HUDEP-2 (cell line): ENCODE measurements at regions not wholly inside any gene's neighbourhood (a gene's known extent, or its start where the extent isn't known, plus 50 kb on each side); places are given as distances from the start of the nearest gene placed in this dataset.

Source experiments
- DNase-seq, 76 experiments: peaks; one replicate each; lab custom pipeline; 2025; ENCODE audit not compliant: unreplicated experiment in 76 of 76; lab: John Stamatoyannopoulos, UW

DNA sequence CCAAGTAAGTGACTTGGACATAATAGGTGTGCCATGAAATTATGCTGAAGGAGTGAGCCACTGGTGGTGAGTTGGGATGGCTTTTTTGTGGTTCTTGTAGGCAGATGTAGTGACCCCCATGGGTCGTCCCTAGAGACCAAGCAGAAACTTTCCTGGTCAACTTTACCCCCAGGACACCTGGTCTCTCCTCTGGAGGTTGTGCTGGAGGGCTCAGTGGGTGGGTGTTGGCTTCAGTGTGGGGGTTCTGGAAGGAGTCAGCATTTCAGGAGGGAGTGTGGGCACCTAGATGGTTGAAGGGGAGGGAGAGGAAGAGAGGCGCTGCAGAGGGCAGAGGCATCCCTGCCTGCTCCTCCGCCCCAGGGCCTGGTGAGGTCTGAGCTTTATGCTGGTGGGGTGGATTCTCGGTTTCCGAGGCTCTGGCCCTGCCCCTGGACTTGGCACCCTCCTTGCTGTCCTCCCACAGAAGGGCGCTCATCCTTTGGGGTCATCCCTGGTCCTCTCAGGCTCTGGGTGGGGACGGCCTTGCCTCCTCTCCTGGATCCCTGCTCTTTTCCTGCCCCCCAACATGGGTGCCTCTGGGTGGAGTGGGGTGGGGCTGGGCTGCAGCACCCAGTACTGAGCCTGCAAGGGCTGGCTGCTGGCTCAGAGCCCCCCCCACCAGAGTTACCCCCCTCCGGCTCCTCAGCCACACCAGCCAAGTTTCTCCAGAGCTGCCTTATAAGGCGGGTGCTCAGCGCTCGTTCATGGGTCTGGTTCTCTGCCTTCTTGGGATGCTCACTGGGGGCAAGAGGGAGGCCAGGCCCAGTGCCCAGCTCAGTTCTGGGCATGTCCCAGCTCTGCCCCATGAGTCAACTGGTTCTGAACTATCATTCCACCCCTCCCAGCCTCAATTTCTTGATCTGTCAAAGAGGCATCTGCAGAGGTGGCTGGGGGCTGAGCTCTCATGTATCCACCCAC is 266.8 kb downstream of the SEC14L1 start:
- no peak for DNase-seq

DNA sequence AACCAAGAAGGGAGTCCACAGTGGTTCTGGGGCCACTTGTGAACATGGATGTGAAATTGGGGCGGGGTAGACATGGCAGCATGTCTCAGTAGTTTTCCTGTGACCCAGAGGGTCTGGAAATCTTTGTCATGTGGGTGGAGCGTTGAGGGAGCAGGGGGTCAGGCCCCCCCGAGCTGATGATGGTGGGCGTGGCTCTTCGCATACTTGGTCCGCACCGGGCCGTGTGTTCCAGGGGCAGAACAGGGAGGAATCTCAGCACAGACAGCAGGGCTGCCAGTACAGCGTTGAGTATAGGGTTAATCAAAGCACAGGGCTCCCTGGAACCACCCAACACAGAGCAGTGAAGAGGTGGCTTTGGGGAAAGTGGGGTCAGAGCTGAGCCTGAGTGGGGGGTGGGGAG is 267.5 kb downstream of the SEC14L1 start:
- no peak for DNase-seq

DNA sequence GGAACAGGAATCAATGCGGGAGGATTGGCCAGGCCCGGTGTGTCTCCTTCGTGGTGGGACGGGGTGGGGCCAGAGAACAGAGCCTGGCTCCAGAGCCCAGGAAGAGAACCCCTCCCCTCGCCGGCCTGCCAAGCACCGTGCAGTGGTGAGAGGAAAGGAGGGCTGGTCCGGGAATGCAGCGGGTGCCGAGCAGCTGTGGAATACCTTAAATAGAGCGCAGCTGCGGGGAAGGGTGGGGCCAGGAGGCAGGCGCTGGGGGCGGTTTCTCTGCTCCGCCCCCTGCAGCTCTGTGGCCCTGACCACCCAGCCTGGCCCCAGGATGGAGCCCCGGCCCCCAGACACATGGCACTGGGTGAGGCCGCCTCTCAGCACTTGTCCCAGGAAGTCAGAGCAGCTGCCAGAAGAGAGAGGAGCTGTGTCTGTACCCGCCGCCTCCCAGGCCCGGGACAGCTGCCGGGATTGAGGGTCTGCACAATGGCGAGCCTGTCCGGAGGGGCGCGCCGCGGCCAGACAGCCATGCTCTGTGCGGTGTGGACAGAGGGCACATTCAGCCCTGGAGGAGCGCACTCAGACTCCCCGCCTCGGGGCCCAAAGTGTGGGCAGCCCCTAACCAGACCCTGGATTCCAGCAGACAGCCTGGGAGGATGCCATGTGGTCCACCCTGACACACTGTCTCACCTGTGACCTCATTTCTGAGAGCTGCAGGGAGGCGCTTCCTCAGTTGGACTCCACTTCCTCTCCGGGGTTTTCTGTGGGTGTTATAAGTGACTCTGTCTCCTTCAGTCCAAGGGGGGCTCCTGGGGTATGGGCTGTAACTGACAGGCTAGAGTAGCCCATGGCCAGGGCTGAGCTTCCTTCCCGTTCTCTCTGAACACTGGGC is 268.8 kb downstream of the SEC14L1 start:
- no peak for DNase-seq

DNA sequence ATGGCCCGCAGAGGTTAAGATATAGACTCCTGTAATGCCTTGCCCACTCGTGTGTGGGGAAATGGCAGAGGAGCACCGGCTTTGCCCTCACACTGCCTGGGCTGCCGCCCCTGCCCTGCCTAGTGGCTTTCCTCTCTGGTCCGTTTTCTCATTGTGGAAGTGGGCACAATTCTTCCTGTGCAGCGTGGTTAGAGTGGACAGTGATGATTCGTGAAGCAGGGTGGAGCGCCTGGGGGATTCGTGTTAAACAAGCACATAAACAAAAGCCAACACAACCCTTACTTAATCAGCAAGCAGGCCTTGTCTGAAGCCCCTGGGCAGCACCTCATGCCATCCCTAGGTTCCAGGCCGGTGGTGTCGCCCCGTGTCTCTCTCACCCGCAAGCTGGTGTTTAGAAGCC is 269.7 kb downstream of the SEC14L1 start:
- DNase-seq, result no peak

DNA sequence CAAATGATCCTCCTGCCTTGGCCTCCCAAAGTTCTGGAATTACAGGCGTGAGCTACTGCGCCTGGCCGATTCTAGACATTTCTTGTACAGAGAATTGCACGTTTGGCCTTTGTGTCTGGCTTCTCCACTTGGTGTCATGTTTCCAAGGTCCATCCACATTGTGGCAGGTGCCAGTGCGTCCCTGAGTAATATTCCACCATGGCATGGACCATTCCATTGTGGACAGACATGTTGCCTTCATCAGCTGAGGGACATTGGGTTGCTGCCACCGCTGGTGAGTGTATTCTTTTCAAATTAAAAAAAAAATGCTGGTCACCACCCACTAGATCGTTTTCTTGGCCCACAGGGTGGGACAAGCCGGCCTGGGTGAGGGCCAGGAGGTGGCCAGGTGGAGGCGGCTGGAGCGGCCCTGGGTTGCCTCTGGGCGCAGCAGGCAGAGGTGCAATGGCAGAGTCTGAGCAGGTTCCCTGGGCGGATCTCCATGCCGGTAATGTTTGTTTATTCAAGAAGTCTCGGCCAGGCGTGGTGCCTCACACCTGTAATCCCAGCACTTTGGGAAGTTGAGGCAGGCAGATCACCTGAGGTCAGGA is 274.1 kb downstream of the SEC14L1 start:
- no peak for DNase-seq

DNA sequence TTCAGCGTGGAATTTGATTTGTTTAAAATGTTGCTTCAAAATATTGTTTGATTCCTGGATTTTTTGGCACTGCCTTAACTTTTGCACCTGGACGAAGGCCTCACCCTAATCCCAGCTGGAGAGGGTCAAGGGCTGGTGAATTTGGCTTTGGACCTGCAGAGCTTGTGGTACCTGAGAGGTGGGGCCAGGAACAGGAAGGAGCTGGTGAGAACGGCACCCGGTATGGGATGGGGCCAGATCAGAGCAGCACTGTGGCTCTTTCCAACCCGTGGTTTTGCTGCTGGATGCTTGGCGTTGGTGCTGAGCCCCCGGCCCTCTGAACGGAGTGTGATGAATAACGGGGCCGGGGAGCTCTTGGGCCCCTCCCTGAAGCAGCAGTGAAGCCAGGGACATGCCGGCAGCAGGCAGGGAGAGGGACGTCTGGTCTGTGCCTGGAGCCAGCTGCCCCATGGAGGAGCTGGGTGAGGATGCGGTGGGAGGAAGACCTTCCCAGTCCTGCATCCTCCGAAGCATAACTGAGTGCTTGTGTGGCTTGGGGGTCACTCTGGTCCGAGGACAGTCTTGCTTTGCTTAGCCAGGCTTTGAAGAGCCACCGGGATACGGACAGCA is 275.4 kb downstream of the SEC14L1 start:
- no peak for DNase-seq

DNA sequence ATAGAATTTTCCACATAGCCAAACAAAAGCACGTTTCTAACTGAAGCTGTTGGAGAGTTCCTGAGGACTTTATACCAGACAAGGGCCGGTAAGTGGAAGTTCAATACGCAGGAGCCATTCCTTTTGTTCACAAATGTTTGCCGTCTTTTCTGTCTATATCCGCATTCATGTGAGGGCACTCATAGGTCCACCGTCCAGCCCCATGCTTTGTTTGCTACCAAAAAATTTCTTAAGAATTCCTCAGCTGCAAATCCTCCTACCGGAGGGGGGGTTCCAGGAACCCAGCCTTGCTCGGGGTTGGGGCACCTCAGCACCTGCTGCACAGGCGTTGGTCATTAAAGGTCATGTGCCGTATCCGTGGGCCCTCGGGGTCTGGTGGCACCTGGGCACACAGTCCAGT is 276.8 kb downstream of the SEC14L1 start:
- no peak for DNase-seq

DNA sequence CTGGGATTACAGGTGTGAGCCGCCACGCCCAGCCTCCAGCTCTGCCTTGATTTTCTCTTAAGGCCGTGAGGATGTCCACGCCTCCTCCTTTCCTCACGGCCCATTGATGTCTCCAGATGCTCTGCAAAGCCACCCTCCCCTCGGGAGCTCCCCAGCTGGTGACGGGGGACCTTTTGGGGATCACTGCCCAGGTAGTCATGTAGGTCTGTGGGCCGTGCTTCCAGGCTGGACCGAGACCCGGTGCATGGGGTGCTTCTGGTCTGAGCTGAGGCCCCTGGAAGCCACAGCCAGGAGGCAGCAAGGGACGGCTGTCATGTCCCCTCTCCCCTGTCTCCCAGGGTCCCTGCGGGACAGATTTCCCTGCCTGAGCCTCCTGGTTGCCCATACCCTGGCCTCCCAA is 277.8 kb downstream of the SEC14L1 start:
- DNase-seq, result no peak

DNA sequence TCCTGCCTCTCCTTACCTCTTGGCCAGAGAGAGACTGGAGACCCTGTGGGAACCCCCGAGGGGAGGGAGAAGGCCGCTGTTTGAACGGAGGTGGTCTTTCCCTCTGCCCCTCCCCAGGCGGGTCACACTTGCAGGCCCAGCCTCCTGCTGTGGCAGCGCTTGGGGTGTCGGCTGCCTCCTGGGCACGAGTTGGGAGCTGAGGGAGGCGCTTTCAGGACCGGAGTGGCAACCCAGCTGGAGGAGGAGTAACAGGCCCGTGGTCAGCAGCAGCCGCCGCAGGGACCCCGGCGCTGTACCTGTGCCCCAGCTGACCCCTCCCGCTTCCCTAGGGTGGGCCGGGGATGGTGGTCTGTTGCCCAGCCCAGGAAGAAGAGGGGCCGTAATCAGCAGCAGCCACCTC is 278.3 kb downstream of the SEC14L1 start:
- DNase-seq, result no peak

DNA sequence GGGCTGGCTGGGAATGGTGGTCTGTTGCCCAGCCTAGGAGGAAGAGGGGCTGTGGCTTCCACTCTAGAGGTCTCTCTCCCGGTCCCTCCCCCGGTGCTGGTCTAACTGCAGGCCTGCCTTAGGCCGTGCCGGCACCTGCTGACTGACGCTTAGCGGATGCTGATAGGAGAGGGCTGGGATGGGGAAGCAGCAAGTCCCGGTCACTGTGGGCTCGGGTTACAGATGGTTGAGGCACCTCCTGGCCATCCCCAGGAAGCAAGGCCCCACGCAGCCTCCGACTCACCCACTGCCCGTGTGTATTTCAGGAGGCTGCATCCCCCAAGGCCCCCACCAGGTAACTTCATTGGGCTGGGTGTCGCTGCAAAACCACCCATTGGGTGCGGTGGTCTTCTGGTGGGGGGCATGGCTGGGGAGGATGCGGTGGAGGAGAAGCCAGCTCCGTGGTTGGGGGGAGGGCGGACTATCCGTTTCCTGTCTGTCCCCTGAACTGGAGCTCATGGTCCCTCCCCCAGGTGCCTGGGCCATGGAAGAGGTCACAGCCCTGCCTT is 278.9 kb downstream of the SEC14L1 start:
- DNase-seq, result no peak

DNA sequence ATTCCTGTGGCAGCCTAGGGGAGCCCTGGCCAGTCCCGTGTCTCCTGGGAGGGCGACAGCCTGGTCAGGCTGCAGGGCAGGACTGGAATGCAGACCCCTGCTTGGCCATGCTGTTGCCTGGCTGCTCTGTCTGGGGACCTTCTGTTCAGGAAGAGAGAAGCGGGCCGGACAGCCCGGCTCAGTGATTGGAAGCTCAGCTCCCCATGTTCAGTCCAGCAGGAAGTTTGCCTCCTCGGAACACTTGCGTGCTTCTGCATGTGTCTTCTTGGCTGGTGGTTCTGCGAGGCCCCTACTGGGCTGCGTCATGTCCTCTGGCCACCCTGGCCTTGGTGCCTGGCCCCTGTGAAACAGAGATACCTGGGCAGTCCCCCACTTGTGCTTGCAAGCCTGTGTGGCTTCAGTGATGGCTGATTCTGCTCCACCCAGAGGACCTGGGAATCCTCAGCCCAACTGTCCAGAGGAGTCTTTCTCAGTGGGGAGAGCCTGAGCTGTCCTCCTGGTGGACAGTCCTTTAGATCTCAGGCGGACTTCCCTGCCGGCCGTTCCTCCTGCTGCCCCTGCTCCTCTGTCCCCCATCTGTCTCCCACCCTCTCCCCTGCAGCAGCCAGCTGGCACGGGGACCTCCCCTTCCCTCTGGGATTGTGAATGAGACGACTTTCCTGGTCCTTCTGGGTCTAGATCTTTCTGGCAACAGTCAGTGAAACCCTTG is 279.5 kb downstream of the SEC14L1 start:
- no peak for DNase-seq

DNA sequence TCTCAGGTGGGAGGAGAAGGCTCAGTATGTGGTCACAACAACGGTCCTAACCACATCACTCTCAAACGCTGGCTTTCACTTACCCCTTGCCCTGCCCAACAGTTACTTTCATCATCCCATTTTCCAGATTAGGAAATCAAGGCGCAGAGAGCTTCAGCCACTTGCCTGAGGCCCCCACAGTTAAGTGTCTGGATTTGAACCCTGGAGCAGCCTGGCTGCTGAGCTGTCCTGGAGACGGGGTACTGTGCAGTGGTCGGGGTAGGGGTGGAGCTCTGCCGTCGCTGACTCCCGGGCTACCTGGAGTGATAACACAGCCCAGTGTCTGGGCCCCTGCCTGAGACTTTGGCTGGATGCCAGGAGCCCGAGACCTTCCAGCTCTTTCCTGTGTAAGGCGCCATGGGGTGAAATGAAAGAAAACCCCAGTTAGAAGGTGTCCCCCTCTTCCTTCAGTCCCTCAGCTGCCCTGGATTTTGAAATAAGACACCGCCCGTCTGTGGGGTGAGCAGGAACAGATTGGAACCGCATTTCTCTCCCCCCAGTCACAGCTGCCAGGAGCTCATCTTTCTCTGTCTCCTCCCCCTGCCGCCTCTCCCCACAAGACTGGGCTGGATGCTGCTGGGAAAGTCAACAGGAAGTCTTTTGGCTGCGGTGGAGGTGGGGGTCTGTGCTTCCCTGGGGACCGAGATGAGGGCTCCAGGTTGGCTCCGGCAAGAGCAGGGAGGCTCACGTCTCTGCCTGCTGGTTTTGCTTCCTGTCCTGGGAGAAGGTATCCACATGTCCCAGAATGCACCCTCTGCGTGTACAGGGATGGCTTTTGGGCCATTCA is 280.2 kb downstream of the SEC14L1 start:
- DNase-seq, result no peak

DNA sequence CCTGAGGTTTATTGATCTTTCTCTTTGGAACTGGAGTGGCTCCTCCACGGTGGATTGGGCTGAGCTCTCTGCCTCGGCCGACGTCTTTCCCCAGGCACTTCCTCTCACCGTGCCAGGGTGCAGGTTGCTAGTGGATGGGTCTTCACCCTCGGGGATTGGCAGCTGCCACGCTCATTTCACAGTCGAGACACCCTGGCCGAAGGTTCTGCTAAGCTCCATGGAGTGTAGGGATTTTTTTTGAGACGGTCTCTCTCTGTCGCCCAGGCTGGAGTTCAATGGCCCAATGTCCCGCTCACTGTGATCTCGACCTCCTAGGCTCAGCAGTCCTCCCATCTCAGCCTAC is 280.8 kb downstream of the SEC14L1 start:
- no peak for DNase-seq

DNA sequence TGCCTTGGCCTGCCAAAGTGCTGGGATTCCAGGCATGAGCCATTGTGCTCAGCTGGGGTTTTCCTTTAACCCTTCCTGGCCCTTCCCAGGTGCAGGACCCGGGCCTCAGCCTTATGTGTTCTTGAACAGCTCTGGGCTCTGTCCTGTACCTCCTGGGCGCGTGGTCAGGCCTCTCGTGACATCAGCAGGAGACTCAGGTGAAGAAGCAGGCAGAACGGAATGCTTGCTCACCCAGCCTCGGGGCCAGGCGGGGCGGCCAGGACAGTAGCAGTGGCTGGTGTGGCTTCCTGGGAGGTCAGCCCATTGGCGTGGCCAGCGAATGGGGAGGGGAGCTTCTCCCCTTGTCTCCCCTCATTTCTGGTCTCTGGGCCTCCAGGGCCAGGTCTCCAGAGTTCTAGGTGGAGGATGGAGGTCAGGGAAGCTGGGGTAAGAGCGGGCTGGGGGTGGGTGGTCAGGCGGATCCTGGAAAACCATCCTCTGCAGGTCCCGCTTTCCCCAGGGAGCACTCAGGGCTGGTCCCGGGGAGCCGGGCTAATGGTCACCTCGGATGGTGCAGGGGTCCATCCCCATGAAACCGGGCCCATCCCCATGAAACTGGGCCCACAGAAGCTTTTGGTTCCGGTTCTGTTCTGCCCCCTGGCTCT is 281.5 kb downstream of the SEC14L1 start:
- DNase-seq, result no peak

DNA sequence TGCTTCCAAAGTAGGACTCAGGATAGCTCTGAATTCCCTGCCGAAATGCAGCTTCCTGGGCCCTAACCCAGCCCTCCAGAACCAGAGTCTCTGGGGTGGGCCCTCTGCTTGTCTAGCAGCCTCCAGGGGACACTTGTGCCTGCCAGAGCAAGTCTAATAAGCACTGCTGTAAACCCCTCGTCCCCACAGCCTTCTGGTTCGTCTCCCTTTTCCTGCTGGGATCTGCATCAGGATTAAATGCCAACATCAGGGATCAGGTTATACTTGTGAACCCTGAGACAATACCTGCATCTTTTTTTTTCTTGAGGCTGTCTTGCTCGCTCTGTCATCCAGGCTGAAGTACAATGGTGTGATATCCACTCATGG is 282.0 kb downstream of the SEC14L1 start:
- DNase-seq, result no peak

DNA sequence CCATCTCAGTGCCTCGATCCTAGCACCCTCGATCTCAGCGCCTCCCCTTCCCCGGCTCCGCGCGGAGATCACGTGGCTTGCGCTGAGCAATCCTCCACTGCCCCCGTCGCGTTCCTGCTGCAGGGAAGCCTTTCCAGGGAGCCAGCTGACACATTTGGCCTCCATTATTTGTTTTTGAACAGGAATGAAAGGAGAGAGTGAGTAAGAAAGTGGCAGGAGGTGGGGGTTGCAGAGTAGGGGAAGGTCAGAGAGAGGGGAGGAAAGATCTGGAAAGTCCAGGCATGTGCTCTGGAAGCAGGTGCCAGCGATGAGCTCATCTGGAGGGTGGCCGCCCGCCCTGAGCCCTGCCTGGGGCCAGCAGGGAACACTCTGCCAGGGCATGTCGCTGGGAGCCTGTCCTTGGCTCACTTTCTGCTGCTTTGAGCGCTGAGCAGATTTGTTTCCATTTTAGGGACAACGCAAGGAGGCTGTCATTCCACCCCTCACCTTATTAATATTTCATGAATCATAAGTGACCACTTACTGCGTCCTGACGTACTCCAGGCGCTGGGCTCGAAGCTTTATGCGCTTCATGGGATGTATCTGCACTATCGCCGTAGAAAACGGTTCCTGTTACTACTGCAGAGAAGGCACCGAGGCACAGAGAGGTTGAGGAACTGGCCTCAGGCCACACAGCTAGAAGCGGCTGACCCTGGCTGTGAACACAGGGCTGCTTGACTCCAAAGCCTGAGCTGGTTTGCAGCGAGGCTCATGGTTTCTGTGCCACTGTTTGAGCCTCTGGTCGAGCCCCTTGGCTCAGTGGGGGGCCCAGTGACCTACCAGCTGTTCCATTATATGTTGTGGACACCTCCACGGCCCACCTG is 283.1 kb downstream of the SEC14L1 start:
- no peak for DNase-seq

DNA sequence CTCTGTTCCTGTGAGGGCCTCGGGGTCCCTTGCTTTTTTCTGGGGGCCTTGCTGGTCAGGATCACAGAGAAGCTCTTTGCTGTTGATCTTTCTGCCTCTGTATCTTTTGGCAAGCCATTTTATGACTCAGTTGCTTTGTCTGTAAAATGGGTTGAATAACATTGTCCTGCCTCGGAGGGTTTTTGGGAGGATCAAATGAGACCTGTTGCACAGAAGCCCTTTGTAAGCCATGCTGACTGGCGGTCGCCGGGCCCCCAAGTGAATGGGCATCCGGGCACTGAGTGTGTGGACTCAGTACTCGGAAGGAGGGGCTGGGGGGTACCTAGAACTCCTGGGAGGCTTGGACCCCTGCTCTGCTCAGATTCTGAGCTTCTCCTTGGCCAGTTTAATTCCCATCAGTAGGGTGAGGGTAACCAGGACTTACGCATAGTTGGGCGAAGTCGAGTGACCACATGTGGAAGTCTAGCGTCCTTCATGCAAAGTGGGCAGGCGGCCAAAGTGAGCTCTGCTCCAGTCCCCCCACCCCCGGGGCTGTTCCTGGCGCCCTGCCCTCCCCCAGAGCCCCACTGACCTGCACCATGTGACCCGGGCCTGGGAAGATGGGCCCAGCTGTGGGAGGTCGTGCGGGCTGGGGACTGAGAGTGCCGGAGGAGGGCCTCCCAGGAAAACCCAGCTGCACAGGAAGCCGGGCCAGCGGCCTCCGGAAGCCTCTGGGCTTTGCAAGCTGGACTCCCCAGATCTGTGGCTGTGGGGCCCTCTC is 284.0 kb downstream of the SEC14L1 start:
- no peak for DNase-seq
